Suprapubic skin (tissue), 4 donors: ENCODE measurements at regions not wholly inside any gene's neighbourhood (a gene's known extent, or its start where the extent isn't known, plus 50 kb on each side); places are given as distances from the start of the nearest gene placed in this dataset.

Experiments used
- DNase-seq, 2 donors: peaks; one replicate each; pipeline ENCODE4 v3.0.0-alpha.2; 2019; ENCODE audit warnings: low spot score in 2 of 2
- H3K27ac ChIP-seq: fragments of 200-600 bp; sonication (generic); one replicate; pipeline ENCODE4 v1.5.1; 2019
- H3K27me3 ChIP-seq: fragments of 200-600 bp; sonication (generic); one replicate; pipeline ENCODE4 v1.5.1; 2019
- H3K36me3 ChIP-seq: fragments of 200-600 bp; sonication (generic); one replicate; pipeline ENCODE4 v1.5.1; 2019
- H3K4me1 ChIP-seq: fragments of 200-600 bp; sonication (generic); one replicate; pipeline ENCODE4 v1.5.1; 2019
- H3K4me3 ChIP-seq: fragments of 200-600 bp; sonication (generic); one replicate; pipeline ENCODE4 v1.5.1; 2019; ENCODE audit warnings: mild to moderate bottlenecking
- H3K9me3 ChIP-seq: fragments of 200-600 bp; sonication (generic); one replicate; pipeline ENCODE4 v1.5.1; 2019
- EP300 ChIP-seq: sonication (generic); formaldehyde crosslinking; IDR thresholded peaks from one replicate; pipeline ENCODE4 v1.6.1; 2017; ENCODE audit warnings: antibody characterized with exemption
- POLR2A ChIP-seq, 2 donors: fragments of 450-650 bp; IDR thresholded peaks; one replicate each; pipeline ENCODE4 v1.6.1; 2017; ENCODE audit warnings: antibody characterized with exemption in 2 of 2, mild to moderate bottlenecking in 2 of 2, moderate library complexity in 2 of 2
- POLR2AphosphoS5 ChIP-seq, 3 donors: sonication (generic); formaldehyde crosslinking; IDR thresholded peaks; one replicate each; pipeline ENCODE4 v1.6.1; 2017; ENCODE audit warnings: antibody characterized with exemption in 3 of 3
- WGBS: methylation state at CpG from one replicate; pipeline ENCODE4 v1.1.5; 2018; 5-methylcytosine and 5-hydroxymethylcytosine counted together
- TF ChIP-seq, protein P1 (sequence below), 2 donors: fragments of 200-600 bp in 1 of 2; fragments of 450-650 bp in 1 of 2; sonication (generic) in 1 of 2; IDR thresholded peaks; one replicate each; pipeline ENCODE4 v1.5.1; 2016 to 2019; ENCODE audit warnings: antibody characterized with exemption in 2 of 2, mild to moderate bottlenecking in 1 of 2, moderate library complexity in 1 of 2

GRCh38 chr4:36417146-36417545 lies 135.7 kb downstream of the DTHD1 start:
- H3K27ac ChIP-seq: no peak overlapping the region
- 66% methylated on average over 11 of the region's 12 CpGs for WGBS

GRCh38 chr4:36420111-36420679 lies 138.8 kb downstream of the DTHD1 start:
- no peak for DNase-seq
- H3K36me3 ChIP-seq: no peaks in the 10 kb centered on the region
- TF ChIP-seq EP300: no peak
- TF ChIP-seq, protein P1, sequence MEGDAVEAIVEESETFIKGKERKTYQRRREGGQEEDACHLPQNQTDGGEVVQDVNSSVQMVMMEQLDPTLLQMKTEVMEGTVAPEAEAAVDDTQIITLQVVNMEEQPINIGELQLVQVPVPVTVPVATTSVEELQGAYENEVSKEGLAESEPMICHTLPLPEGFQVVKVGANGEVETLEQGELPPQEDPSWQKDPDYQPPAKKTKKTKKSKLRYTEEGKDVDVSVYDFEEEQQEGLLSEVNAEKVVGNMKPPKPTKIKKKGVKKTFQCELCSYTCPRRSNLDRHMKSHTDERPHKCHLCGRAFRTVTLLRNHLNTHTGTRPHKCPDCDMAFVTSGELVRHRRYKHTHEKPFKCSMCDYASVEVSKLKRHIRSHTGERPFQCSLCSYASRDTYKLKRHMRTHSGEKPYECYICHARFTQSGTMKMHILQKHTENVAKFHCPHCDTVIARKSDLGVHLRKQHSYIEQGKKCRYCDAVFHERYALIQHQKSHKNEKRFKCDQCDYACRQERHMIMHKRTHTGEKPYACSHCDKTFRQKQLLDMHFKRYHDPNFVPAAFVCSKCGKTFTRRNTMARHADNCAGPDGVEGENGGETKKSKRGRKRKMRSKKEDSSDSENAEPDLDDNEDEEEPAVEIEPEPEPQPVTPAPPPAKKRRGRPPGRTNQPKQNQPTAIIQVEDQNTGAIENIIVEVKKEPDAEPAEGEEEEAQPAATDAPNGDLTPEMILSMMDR (IDR thresholded peaks at IDR 0.05): no peak
- TF ChIP-seq POLR2A (IDR thresholded peaks at IDR 0.05): no peak
- no peak for TF ChIP-seq POLR2AphosphoS5 (IDR thresholded peaks at IDR 0.05)
- no peak overlapping the region for H3K27ac ChIP-seq
- H3K4me1 ChIP-seq: no peaks in the 10 kb centered on the region
- H3K9me3 ChIP-seq: no peaks in the 10 kb centered on the region
- H3K27me3 ChIP-seq: no peaks in the 10 kb centered on the region
- 77% methylated on average over 3 of the region's 3 CpGs for WGBS
- no peak overlapping the region for H3K4me3 ChIP-seq

More at GRCh38 chr4:36417146-36417545, 135.7 kb downstream of the DTHD1 start:
- Histone ChIP-seq H3K27me3 (no peaks in the 10 kb centered on the region), H3K4me3 (no peak overlapping the region), H3K4me1 (no peaks in the 10 kb centered on the region), H3K36me3 (no peaks in the 10 kb centered on the region), H3K9me3 (no peaks in the 10 kb centered on the region)
- TF ChIP-seq EP300: no peak
- TF ChIP-seq, protein P1 (IDR thresholded peaks at IDR 0.05): no peak
- TF ChIP-seq POLR2A (IDR thresholded peaks at IDR 0.05): no peak
- TF ChIP-seq POLR2AphosphoS5 (IDR thresholded peaks at IDR 0.05): no peak
- no peak for DNase-seq

- Histone ChIP-seq H3K4me3 (no peak overlapping the region), H3K27ac (no peak overlapping the region), H3K4me1 (no peaks in the 10 kb centered on the region), H3K9me3 (no peaks in the 10 kb centered on the region), H3K27me3 (no peaks in the 10 kb centered on the region), H3K36me3 (no peaks in the 10 kb centered on the region)
- 85% methylated on average over 2 of the region's 2 CpGs for WGBS
- no peak for TF ChIP-seq POLR2A (IDR thresholded peaks at IDR 0.05)
- TF ChIP-seq POLR2AphosphoS5 (IDR thresholded peaks at IDR 0.05): no peak
- TF ChIP-seq EP300: no peak
- TF ChIP-seq, protein P1 (IDR thresholded peaks at IDR 0.05): no peak
- DNase-seq: no peak
Observed at GRCh38 chr4:36422607-36423006, 141.2 kb downstream of the DTHD1 start.

- DNase-seq: no peak
- 85% methylated on average over 5 of the region's 5 CpGs for WGBS
- no peaks in the 10 kb centered on the region for H3K36me3 ChIP-seq
- no peaks in the 10 kb centered on the region for H3K4me1 ChIP-seq
- H3K27ac ChIP-seq: no peak overlapping the region
- no peaks in the 10 kb centered on the region for H3K9me3 ChIP-seq
- TF ChIP-seq, protein P1 (IDR thresholded peaks at IDR 0.05): no peak
- TF ChIP-seq EP300 (no peak), POLR2AphosphoS5 (IDR thresholded peaks at IDR 0.05) (no peak), POLR2A (IDR thresholded peaks at IDR 0.05) (no peak)
- H3K4me3 ChIP-seq: no peak overlapping the region
- H3K27me3 ChIP-seq: no peaks in the 10 kb centered on the region
Observed at GRCh38 chr4:36426741-36427140, 145.3 kb downstream of the DTHD1 start.

DNA sequence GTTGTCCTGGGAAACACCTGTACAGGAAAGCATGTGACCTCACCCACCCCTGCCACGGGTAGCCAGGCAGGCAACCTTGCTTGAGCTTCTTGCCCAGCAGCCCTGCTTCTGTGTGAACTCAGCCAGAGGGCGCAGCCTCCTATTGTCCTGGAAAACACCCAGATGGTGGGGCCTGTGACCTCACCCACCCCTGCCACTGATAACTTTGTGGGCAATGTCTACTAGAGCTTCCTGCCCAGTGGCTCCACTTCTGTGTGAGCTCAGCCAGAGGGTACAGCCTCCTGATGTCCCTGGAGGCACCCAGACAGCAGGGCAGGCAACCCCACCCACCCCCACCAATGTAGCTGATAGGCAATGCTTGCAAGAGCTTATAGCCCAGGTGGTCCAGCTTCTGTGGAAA lies 146.3 kb downstream of the DTHD1 start:
- H3K4me3 ChIP-seq: no peak overlapping the region
- no CpG with 5 or more reads among the region's 2 CpGs for WGBS

More for the DNA sequence above, 146.3 kb downstream of the DTHD1 start:
- Histone ChIP-seq H3K27me3 (no peaks in the 10 kb centered on the region), H3K36me3 (no peaks in the 10 kb centered on the region), H3K9me3 (no peaks in the 10 kb centered on the region), H3K27ac (no peak overlapping the region), H3K4me1 (no peaks in the 10 kb centered on the region)
- DNase-seq: no peak
- TF ChIP-seq POLR2A (IDR thresholded peaks at IDR 0.05): no peak
- no peak for TF ChIP-seq POLR2AphosphoS5 (IDR thresholded peaks at IDR 0.05)
- no peak for TF ChIP-seq EP300
- TF ChIP-seq, protein P1 (IDR thresholded peaks at IDR 0.05): no peak
